Stimulated activated CD8-positive, alpha-beta memory T cell treated with anti-CD3 and anti-CD28 coated beads, Interleukin-4, amount 100 ng/mL, for 4 hours (primary cell): ENCODE measurements at regions not wholly inside any gene's neighbourhood (a gene's known extent, or its start where the extent isn't known, plus 50 kb on each side); places are given as distances from the start of the nearest gene placed in this dataset.

Experiments used
- DNase-seq, 2 donors: peaks; one replicate each; pipeline ENCODE4 v3.0.0-alpha.2; 2020; ENCODE audit warnings: low read depth in 2 of 2, low spot score in 1 of 2

- peak; percentile 6 to 40 for DNase-seq
Observed at GRCh38 chr6:43924222-43924702, 154.3 kb downstream of the VEGFA start.

DNA sequence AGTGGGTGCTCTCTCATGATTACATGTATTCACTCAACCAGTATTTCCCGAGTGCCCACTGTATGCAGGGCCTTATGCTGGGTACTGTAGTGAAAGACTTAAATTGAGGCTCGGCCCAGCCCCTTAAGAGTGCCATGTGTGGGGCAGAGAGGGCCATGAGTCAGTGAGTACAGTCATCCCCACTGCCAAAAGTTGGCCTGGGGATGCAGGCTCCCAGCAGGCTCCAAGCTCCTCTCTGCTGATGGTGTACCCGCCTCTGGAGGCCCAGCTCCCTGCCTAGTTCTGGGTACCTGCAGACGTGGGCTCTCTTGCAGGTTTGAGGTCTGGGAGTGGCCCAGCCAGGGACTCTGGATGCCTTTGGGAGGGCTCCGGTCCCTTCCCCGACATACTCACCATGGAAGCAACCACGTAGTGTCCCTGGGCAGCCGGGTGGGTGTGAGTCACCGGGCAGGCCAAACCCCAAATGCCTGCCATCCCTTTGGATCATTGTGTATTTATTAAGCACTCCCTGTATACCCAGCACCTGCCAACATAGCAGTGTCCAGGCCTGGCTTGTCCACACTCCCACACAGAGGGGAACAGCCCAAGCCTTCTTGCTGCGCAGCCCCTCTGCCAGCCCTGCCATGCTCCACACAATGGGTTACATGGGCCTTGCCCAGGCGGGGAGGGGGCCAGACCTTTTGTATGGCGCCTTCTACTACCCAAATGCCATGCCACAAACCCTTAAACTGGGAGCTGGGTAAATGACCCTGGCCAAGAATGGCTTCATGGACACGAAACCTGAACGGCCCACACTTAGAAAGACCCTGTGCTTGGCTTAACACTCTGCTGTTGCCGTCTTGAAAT lies 153.6 kb downstream of the VEGFA start:
- DNase-seq: no peak

GRCh38 chr6:43922426-43923375 lies 152.7 kb downstream of the VEGFA start:
- DNase-seq: no peak

- no peak for DNase-seq
Observed at GRCh38 chr6:43921548-43922425, 151.8 kb downstream of the VEGFA start.

GRCh38 chr6:43921039-43921438 lies 151.0 kb downstream of the VEGFA start:
- no peak for DNase-seq

GRCh38 chr6:43919774-43920173 lies 149.8 kb downstream of the VEGFA start:
- DNase-seq: no peak

DNA sequence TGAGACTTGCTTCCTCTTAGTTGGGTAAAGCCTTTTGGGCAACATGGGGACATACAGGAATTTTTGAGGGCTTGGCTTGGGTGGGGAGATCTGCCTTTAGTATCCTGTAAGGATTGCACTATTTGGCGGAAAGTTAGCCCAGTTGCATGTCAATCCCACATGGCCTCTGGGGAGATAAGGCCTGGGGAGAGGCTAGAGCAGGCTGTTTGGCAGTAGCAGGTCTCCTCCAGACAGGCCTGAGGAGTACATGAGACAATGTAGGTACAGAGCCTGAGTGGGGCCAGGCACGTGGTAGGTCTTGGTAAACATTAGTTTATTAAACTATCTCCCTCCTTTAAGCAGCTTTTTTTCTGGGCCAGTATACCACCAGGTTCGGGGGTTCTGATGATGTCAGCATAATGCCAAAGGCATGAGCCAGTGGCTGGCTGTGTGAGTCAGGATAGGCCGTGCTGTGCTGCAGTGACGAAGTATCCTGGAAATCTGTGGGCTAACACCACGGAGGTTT lies 147.9 kb downstream of the VEGFA start:
- no peak for DNase-seq

DNA sequence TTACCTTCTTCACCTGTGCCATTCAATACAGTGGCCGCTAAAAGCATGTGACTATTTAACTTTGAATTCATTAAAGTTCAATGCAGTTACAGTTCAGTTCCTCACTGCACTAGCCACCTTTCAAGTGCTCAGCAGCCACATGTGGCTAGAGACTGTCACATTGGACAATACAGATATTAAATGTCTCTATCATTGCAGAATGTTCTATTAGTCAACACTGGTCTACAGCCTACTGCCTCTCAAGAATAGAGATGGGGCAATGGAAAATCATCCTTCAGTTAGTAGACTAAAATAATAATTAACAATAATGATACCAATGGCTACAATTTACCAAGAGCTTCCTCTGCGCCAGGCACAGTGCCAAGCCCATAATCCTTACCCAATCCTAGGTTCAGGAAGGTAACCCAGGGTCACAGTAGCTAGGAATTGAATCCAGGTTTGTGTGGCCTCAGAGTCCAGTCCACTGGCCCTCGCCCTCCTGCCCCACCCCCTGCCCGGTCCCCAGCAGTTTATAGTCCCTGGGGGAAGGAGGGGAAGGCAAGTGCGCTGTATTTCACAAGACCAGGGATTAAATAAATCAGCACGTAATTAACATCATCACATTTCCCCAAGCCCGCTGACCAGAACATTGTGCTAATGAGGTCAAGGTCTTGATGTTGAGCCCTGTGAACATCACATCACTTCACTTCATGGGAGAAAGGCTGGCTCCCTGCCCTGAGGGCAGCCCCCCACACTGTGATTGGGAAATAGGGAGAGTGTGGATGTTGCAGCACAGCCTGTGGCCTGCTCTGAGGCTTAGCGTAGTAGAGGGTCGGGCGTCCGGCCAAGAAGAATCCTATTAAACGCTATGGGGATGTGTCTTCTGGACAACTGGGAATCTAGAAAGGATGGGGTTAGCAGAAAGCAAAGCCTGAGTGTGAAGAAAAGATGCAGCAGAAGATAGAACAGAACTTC lies 147.2 kb downstream of the VEGFA start:
- DNase-seq: no peak

GRCh38 chr6:43915986-43916923 lies 146.2 kb downstream of the VEGFA start:
- DNase-seq: no peak

GRCh38 chr6:43915208-43915869 lies 145.3 kb downstream of the VEGFA start:
- no peak for DNase-seq

- no peak for DNase-seq
Observed at GRCh38 chr6:43914272-43915147, 144.5 kb downstream of the VEGFA start.

DNA sequence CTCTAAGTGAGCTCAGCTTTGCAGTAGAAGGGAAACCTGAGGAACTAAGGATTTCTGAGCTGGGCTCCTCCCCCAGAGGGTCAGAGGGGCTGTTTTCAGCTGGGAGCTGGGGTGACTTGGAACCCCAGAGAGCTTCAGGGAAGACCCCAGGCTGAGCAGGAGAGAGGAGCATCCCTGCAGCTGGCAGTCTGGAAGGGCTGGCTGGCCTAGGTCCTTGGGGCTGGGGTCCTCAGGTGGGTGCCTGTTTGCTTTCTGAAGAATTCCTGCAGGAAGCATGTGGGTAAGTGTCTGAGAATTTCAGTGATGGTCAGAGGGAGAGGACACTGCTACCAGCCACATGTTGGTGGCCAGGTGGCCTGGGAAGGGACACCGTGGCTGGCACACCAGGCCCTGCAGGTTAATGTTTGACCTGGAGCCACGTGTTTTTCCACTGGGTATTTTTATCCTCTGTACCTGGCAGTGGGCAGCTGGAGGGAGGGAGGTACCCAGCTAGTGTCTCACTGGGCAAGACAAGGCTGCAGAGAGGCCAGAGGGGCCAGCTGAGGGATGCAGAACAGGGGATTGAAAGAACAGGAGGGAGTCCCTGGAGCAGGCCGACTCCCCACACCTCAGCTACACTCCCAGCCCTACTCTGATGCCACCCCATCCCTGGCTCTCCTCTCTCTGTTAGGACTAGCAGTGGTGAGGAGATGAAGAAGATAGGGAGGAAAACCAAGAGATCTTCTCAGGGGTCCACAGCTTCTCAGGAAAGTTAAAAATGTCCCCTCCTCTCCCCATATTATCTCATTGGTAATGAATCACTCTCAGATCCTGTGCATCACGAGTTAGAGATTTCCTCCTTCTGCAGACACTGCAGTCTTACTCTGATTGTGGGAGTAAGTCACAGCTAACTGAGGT lies 143.6 kb downstream of the VEGFA start:
- no peak for DNase-seq

- no peak for DNase-seq
Observed at GRCh38 chr6:43912598-43913371, 142.8 kb downstream of the VEGFA start.

GRCh38 chr6:43912116-43912577 lies 142.1 kb downstream of the VEGFA start:
- no peak for DNase-seq
